GM23338 (cell line): ENCODE measurements at regions not wholly inside any gene's neighbourhood (a gene's known extent, or its start where the extent isn't known, plus 50 kb on each side); places are given as distances from the start of the nearest gene placed in this dataset.
"Not testable (repeated sequence)": the region's sequence is repeated elsewhere in the genome, so short reads cannot be mapped to it uniquely, and the experiment has no call there.

Source experiments
- ATAC-seq: fragments of 200-7000 bp; cut with Tn5 transposase; 3 replicates; pipeline ENCODE4 v1.9.1; 2020
- DNase-seq: peaks from one replicate; pipeline ENCODE4 v3.0.0-alpha.2; 2015; ENCODE audit warnings: low spot score
- H2AFZ ChIP-seq: fragments of 200-600 bp; sonication (generic); 2 replicates; pipeline ENCODE4 v1.8.0; 2016; ENCODE audit warnings: antibody characterized with exemption, mild to moderate bottlenecking, moderate library complexity
- H3F3A ChIP-seq: fragments of 200-600 bp; sonication (generic); replicated peaks from 2 replicates; pipeline ENCODE4 v1.8.0; 2017; ENCODE audit warnings: antibody characterized with exemption, mixed run types, low read depth
- H3K27ac ChIP-seq: fragments of 200-600 bp; sonication (generic); 2 replicates; pipeline ENCODE4 v1.6.1; 2016; ENCODE audit warnings: low read depth
- H3K27me3 ChIP-seq: fragments of 200-600 bp; sonication (generic); 2 replicates; pipeline ENCODE4 v1.8.0; 2016; ENCODE audit warnings: mild to moderate bottlenecking, mixed run types, moderate library complexity; ENCODE audit not compliant: insufficient read depth
- H3K36me3 ChIP-seq: fragments of 200-600 bp; sonication (generic); 2 replicates; pipeline ENCODE4 v1.8.0; 2016; ENCODE audit warnings: mild to moderate bottlenecking; ENCODE audit not compliant: insufficient read depth
- H3K4me1 ChIP-seq: fragments of 200-600 bp; sonication (generic); 2 replicates; pipeline ENCODE4 v1.8.0; 2016; ENCODE audit warnings: mild to moderate bottlenecking, moderate library complexity; ENCODE audit not compliant: insufficient read depth
- H3K4me2 ChIP-seq: fragments of 200-600 bp; sonication (generic); 2 replicates; pipeline ENCODE4 v1.7.1; 2017; ENCODE audit warnings: mixed run types
- H3K4me3 ChIP-seq: fragments of 200-600 bp; sonication (generic); 2 replicates; pipeline ENCODE4 v1.6.1; 2016; ENCODE audit warnings: mixed run types
- H3K79me2 ChIP-seq: fragments of 200-600 bp; sonication (generic); replicated peaks from 2 replicates; pipeline ENCODE4 v1.8.0; 2017; ENCODE audit warnings: mild to moderate bottlenecking; ENCODE audit not compliant: insufficient read depth
- H3K9me2 ChIP-seq: fragments of 200-600 bp; sonication (generic); 2 replicates; pipeline ENCODE4 v1.8.0; 2017; ENCODE audit not compliant: insufficient read depth
- H4K20me1 ChIP-seq: fragments of 200-600 bp; sonication (generic); replicated peaks from 2 replicates; pipeline ENCODE4 v1.8.0; 2017; ENCODE audit warnings: mild to moderate bottlenecking; ENCODE audit not compliant: insufficient read depth
- H3K27ac Mint-ChIP-seq: 2 replicates; pipeline ENCODE4 v1.8.0; 2020; ENCODE audit warnings: inconsistent platforms, mild to moderate bottlenecking, moderate library complexity, mixed read lengths
- H3K27me3 Mint-ChIP-seq: 3 replicates; pipeline ENCODE4 v1.8.0; 2022; ENCODE audit warnings: low read depth, mild to moderate bottlenecking, moderate library complexity, mixed read lengths, inconsistent platforms; ENCODE audit not compliant: insufficient read depth, poor library complexity
- H3K36me3 Mint-ChIP-seq: 3 replicates; pipeline ENCODE4 v1.8.0; 2021; ENCODE audit warnings: low read depth, mild to moderate bottlenecking, inconsistent platforms, moderate library complexity, mixed read lengths
- H3K4me1 Mint-ChIP-seq: 3 replicates; pipeline ENCODE4 v1.8.0; 2020; ENCODE audit warnings: mild to moderate bottlenecking, inconsistent platforms, mixed read lengths
- H3K4me3 Mint-ChIP-seq: 3 replicates; pipeline ENCODE4 v1.8.0; 2021; ENCODE audit warnings: moderate library complexity, mild to moderate bottlenecking, inconsistent platforms, mixed read lengths
- H3K9me3 Mint-ChIP-seq: 3 replicates; pipeline ENCODE4 v1.8.0; 2020; ENCODE audit warnings: moderate library complexity, mild to moderate bottlenecking, inconsistent platforms, mixed read lengths

GRCh38 chr18:15315301-15315700, 567.3 kb downstream of the ANKRD30B start:
- not testable (repeated sequence) for H3K36me3 ChIP-seq, H4K20me1 ChIP-seq, H3K4me2 ChIP-seq, H3K27ac Mint-ChIP-seq, H3K4me1 ChIP-seq, H3F3A ChIP-seq, ATAC-seq, H3K4me1 Mint-ChIP-seq, H3K9me2 ChIP-seq, H3K36me3 Mint-ChIP-seq, H2AFZ ChIP-seq, H3K79me2 ChIP-seq, H3K4me3 Mint-ChIP-seq, DNase-seq, H3K4me3 ChIP-seq, H3K27me3 ChIP-seq, H3K27ac ChIP-seq, H3K27me3 Mint-ChIP-seq
- H3K9me3 Mint-ChIP-seq: peaks cover 52% of the 10 kb centered on the region

- H3K36me3 Mint-ChIP-seq, H3K4me3 ChIP-seq, H3K36me3 ChIP-seq, H3K27ac ChIP-seq, H3K27me3 ChIP-seq, H3K4me1 ChIP-seq, H3K79me2 ChIP-seq, H3K4me1 Mint-ChIP-seq, H3K4me2 ChIP-seq, H3K27me3 Mint-ChIP-seq, H3F3A ChIP-seq, ATAC-seq, DNase-seq, H3K4me3 Mint-ChIP-seq, H3K9me2 ChIP-seq, H3K27ac Mint-ChIP-seq, H2AFZ ChIP-seq, H4K20me1 ChIP-seq: not testable (repeated sequence)
- peaks cover 36% of the 10 kb centered on the region for H3K9me3 Mint-ChIP-seq
Measured at GRCh38 chr18:15318655-15319054, 570.7 kb downstream of the ANKRD30B start.

GRCh38 chr18:15329713-15330112, 581.7 kb downstream of the ANKRD30B start:
- H3K36me3 Mint-ChIP-seq, H3K27me3 Mint-ChIP-seq, H3F3A ChIP-seq, H4K20me1 ChIP-seq, DNase-seq, H3K79me2 ChIP-seq, H3K9me2 ChIP-seq, H3K4me3 Mint-ChIP-seq, H3K4me2 ChIP-seq, H3K27me3 ChIP-seq, H3K4me1 ChIP-seq, H3K4me1 Mint-ChIP-seq, H3K27ac ChIP-seq, H3K36me3 ChIP-seq, ATAC-seq, H3K4me3 ChIP-seq, H2AFZ ChIP-seq, H3K27ac Mint-ChIP-seq: not testable (repeated sequence)
- peaks cover 51% of the 10 kb centered on the region for H3K9me3 Mint-ChIP-seq

GRCh38 chr18:15330149-15330548, 582.2 kb downstream of the ANKRD30B start:
- H4K20me1 ChIP-seq, DNase-seq, H3K27me3 ChIP-seq, H3K4me3 ChIP-seq, H3K36me3 ChIP-seq, H3K4me1 ChIP-seq, H3K4me3 Mint-ChIP-seq, ATAC-seq, H3K4me1 Mint-ChIP-seq, H2AFZ ChIP-seq, H3K27ac Mint-ChIP-seq, H3F3A ChIP-seq, H3K79me2 ChIP-seq, H3K9me2 ChIP-seq, H3K27me3 Mint-ChIP-seq, H3K4me2 ChIP-seq, H3K27ac ChIP-seq, H3K36me3 Mint-ChIP-seq: not testable (repeated sequence)
- peaks cover 48% of the 10 kb centered on the region for H3K9me3 Mint-ChIP-seq

GRCh38 chr18:15330600-15330999, 582.6 kb downstream of the ANKRD30B start:
- H4K20me1 ChIP-seq, DNase-seq, H3K9me2 ChIP-seq, ATAC-seq, H3K4me3 ChIP-seq, H3K4me3 Mint-ChIP-seq, H3K36me3 ChIP-seq, H3K4me1 Mint-ChIP-seq, H3K79me2 ChIP-seq, H3K27me3 Mint-ChIP-seq, H3K4me2 ChIP-seq, H3K27ac Mint-ChIP-seq, H3K27ac ChIP-seq, H3K27me3 ChIP-seq, H3F3A ChIP-seq, H2AFZ ChIP-seq, H3K36me3 Mint-ChIP-seq, H3K4me1 ChIP-seq: not testable (repeated sequence)
- H3K9me3 Mint-ChIP-seq: peaks cover 48% of the 10 kb centered on the region

- H3K4me1 ChIP-seq, H3K4me1 Mint-ChIP-seq, H4K20me1 ChIP-seq, H3K36me3 ChIP-seq, H2AFZ ChIP-seq, DNase-seq, H3K27ac ChIP-seq, H3K4me2 ChIP-seq, H3K4me3 ChIP-seq, H3K27ac Mint-ChIP-seq, ATAC-seq, H3F3A ChIP-seq, H3K9me2 ChIP-seq, H3K27me3 ChIP-seq, H3K27me3 Mint-ChIP-seq, H3K4me3 Mint-ChIP-seq, H3K36me3 Mint-ChIP-seq, H3K79me2 ChIP-seq: not testable (repeated sequence)
- H3K9me3 Mint-ChIP-seq: peaks cover 51% of the 10 kb centered on the region
Measured at GRCh38 chr18:15375671-15376070, 627.7 kb downstream of the ANKRD30B start.

- H3F3A ChIP-seq, ATAC-seq, H3K27ac ChIP-seq, H4K20me1 ChIP-seq, H2AFZ ChIP-seq, H3K79me2 ChIP-seq, H3K4me1 Mint-ChIP-seq, H3K4me3 ChIP-seq, DNase-seq, H3K27me3 Mint-ChIP-seq, H3K27ac Mint-ChIP-seq, H3K27me3 ChIP-seq, H3K4me1 ChIP-seq, H3K9me3 Mint-ChIP-seq, H3K9me2 ChIP-seq, H3K4me2 ChIP-seq, H3K4me3 Mint-ChIP-seq: not testable (repeated sequence)
- H3K36me3 Mint-ChIP-seq: peaks cover 19% of the 10 kb centered on the region; the same call in 2 of the 3 replicates
- H3K36me3 ChIP-seq: peaks cover 26% of the 10 kb centered on the region
Measured at GRCh38 chr18:15407874-15408273, 659.9 kb downstream of the ANKRD30B start.
